Dermis microvascular lymphatic vessel endothelial cell (primary cell): ENCODE measurements at regions not wholly inside any gene's neighbourhood (a gene's known extent, or its start where the extent isn't known, plus 50 kb on each side); places are given as distances from the start of the nearest gene placed in this dataset.

Experiments
- DNase-seq, 2 donors: peaks; one replicate each; pipeline versions ENCODE4 v3.0.0 to v3.0.0-alpha.2; 2010; ENCODE audit warnings: low read depth in 2 of 2

GRCh38 chr10:131444286-131444685 is 132.8 kb upstream of the TCERG1L start:
- DNase-seq: no peak

GRCh38 chr10:131444862-131445461 is 133.4 kb upstream of the TCERG1L start:
- DNase-seq: no peak

DNA sequence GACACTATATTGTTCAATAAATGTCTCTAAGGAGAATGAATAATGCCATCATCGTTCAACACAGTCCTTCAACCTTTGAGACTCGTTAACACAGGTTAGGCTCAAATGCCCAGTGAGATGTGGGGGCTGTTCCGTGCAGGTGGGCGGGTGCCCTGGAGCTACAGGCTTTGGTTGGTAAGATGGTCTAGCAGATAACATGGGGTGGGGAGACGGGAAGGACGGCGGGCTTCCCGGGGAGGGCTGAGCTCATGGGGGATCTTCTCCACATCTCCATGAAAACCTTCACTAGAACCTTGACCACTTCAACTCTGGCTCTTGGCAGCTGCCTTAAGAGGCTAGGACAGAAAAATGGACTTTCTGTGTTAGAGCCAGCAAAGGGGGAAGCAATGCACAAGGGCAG is 134.1 kb upstream of the TCERG1L start:
- no peak for DNase-seq

DNA sequence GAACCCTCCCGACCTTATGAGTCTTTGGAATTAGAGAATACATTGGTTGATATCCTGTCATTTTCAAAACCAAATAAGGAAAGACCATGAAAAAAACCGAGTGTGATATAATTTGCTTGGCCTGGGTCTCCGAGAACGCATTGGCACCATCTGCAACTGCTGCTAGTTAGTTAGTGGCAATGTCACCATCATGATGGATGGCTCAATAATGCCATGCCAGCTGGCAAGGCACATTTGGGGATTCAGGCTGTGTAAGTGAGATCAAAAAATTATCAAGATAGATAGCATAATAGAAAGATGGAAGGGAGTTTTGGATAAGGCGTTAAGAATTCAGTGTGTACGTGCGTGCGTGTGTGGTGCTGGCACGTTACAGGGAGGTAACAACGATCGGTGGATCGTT is 134.7 kb upstream of the TCERG1L start:
- no peak for DNase-seq

GRCh38 chr10:131448171-131448570 is 136.7 kb upstream of the TCERG1L start:
- DNase-seq: no peak

DNA sequence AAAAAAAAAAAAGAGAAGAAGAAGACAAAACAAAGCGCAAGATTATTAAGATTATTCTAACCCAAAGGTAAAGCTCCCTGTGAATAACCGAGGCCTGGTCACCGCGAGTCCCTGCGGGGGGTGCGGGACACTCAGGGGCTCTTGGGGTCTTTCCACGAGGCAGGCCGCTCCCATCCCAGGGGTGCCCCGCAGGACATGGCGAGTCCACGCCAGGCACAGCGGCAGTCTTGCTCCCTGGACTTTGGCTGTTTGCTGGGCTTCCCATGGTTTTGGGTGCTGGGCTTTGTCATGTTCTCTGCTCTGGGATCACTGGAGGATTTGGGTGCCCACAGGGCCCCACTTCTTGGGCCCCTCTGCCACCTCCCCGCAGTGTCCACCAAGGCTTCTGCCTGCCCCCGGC is 137.4 kb upstream of the TCERG1L start:
- DNase-seq: no peak

DNA sequence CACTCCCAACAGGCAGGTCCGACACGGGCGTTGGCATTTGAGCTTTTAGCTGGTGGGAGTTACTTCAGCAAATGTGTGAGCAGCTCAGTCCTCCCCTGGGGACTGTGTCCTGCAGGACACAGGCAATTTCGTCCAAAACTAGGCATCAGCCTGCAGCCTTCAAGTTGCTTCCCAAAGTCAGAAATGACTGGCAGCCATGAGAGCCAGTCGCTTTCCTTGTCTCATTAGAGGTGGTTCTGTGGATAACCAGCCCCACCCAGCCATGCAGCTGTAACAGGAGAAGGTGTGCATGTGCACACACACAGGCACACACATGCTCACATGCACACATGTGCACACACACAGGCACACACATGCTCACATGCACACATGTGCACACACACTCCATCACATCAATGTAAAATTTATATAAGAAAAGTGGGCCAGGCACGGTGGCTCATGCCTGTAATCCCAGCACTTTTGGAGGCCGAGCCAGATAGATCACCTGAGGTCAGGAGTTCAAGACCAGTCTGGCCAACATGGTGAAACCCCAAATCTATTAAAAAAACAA is 138.8 kb upstream of the TCERG1L start:
- DNase-seq: no peak

DNA sequence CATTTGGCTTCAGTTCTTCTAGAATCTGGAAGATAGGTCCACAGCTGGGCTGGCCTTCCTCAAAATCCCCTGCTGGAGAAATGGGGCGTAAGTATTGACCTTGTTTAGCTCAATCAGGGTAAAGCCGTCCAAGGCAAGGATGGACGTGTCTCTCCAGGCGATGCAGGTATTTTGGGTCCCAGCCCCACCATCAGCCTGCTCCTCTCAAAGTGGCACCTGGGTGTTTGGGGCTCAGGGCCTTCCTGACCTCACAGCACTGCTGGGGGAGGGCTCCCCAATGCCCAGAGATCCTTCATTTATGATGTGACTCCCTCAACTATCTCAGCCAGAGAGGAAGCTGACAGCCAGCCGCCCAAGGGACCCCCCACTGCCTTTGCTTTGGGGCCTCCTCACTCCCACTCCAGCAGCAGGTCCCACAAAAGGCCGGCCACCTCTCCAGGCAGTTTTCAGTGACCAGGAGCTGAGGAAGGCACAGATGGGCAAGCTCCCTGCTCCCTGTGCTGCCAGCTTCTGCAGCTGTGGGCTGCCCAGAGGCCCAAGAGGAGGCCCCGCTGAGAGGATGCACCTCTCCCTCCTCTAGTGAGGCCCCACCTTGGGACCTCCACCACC is 140.0 kb upstream of the TCERG1L start:
- DNase-seq: no peak

GRCh38 chr10:131452926-131453720 is 141.6 kb upstream of the TCERG1L start:
- no peak for DNase-seq

- DNase-seq: peak in 1 of 2 donors; percentile 6
These were observed 142.5 kb upstream of the TCERG1L start for GRCh38 chr10:131453721-131454634.

DNA sequence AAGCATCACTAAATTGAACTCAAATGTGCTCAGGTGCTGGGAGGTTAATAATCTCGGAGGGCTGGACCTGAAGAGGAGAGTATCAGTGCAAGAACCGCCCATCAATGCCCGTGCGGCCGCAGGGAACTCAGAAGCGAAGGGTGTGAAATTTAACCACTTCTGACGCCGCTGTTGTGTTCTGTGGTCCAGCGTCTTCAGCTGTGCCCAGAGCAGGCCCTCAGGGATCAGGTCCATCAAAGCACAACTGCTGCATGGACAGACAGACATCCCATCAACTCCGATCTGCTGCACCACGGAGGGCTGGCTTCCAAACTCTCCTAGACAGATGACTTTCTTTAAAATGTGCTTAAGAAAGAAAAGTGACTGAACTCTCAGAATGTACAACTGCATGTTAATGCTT is 144.9 kb upstream of the TCERG1L start:
- no peak for DNase-seq

DNA sequence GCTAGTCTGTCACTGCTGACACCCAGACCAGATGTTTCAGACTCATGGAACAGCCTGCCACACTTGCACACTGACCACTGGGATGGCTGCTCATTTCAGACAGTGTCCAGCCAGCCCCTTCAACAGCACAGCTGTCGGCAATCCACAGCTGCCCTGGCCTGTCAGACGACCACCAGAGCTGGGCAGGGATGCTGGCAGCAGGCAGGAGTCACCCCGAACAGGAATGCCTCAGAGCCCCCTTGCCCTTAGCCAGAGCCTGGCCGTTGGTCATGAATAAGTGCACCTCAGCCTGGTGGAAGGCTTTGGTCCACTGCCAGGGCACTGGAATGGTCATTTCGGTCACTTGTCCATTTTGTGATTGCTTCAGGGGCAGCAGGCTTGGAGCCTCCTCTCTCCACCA is 149.6 kb upstream of the TCERG1L start:
- DNase-seq: no peak

DNA sequence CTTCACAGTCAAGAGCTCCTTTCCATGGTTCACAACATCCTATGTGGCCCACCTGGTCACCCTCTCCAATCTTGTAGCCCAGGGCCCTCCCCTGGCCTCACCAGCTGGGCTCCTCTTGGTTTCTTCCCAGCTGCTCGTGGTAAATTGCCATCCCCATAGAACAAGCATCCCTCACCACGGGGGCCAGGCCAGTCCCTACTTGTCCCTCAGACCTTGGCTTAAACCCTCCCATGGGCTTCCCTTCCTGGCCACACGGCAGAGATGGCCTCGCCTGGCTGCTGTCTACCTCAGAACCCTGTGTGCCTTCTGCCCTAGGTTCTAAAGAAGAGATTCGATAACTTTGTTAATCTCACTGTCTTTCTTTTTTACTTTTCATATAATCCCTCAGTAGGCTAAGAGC is 153.3 kb upstream of the TCERG1L start:
- no peak for DNase-seq

DNA sequence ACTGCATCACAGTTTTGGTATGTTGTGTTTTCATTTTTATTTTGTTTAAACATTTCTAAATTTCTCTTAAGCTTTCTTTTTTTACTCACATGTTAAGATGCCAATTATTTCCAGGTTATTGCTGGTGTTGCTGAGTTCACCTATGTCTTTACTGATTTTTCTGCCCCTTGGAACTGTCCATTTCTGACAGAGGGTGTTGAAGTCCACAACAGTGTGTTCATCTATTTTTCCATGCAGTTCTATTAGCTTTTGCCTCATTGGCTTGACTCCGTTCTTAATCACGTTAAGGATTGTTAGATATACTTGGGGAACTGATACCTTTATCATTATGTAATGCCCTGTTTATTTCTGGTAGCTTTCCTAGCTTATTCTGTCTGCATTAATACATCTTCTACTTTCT is 158.0 kb upstream of the TCERG1L start:
- no peak for DNase-seq

- DNase-seq: no peak
These were observed 162.1 kb upstream of the TCERG1L start for GRCh38 chr10:131473645-131474044.

- DNase-seq: no peak
These were observed 162.9 kb upstream of the TCERG1L start for GRCh38 chr10:131474416-131474815.

- DNase-seq: no peak
These were observed 163.5 kb upstream of the TCERG1L start for GRCh38 chr10:131475043-131475442.

GRCh38 chr10:131475803-131476202 is 164.3 kb upstream of the TCERG1L start:
- DNase-seq: no peak

- no peak for DNase-seq
These were observed 166.1 kb upstream of the TCERG1L start for GRCh38 chr10:131477457-131478121.

- no peak for DNase-seq
These were observed 167.0 kb upstream of the TCERG1L start for GRCh38 chr10:131478377-131478989.

DNA sequence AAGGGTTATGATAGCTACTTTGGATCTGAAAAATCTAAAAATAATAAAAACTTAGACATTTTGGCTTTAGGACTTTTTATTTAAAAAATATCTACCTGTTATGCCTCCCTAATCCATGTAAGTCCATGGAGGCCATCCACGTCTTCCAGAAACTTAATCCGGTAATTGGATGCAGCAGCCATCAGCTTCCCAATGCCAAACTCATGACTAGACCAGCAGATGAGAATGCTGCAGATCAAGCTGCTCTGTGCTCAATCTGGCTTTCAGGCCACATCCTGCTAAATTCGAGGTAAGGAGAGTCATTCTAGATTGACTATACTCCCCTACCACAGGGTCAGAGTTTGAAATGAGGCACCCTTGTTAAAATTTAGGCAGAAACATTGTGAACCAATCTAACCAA is 168.5 kb upstream of the TCERG1L start:
- no peak for DNase-seq
